GM19467 (cell line): ENCODE measurements at regions not wholly inside any gene's neighbourhood (a gene's known extent, or its start where the extent isn't known, plus 50 kb on each side); places are given as distances from the start of the nearest gene placed in this dataset.
"Not testable (repeated sequence)": the region's sequence is repeated elsewhere in the genome, so short reads cannot be mapped to it uniquely, and the experiment has no call there.

Experiments
- ATAC-seq: cut with Tn5 transposase; IDR thresholded peaks from one replicate; pipeline ENCODE4 v1.9.1; 2021; ENCODE audit warnings: mild to moderate bottlenecking, moderate library complexity; ENCODE audit not compliant: unreplicated experiment

DNA sequence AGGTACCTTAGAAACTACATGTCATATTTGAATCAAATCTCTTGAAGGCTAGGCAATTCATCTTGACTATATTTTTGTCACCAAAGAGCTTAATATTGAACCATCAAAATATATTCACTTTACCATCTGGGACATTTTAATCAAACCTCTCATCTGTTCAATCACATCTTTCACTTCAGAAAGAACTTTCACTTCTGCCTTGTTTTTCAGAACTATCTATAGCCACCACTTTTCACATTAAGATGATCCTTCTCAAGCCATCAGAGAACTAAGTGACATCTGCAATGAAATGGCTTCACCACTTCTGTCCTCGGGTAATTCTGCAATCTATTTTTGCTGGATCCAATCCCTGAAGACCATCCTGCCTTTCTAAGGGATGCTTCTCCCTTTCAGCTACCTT lies 57.8 kb downstream of the OR2B2 start:
- ATAC-seq, result no peak

DNA sequence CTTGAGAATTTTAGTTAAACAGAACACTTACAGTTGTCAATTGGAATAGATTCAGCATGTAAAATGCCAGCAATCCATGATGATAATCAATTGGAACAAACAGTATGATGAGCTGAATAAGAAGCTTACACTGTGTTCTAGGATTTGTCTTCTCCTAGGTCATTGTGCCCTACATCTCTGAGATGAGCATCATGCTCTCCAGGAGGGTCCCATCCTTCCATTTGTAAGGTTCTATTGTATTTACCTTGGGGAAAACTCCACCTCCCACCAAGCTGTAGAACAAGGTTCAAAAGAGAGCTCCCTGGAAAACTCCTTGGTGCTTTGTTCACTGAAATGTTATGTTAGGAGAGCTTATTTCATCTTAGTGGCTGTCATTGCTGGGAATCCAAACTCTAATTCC lies 60.8 kb downstream of the OR2B2 start:
- ATAC-seq, result no peak

DNA sequence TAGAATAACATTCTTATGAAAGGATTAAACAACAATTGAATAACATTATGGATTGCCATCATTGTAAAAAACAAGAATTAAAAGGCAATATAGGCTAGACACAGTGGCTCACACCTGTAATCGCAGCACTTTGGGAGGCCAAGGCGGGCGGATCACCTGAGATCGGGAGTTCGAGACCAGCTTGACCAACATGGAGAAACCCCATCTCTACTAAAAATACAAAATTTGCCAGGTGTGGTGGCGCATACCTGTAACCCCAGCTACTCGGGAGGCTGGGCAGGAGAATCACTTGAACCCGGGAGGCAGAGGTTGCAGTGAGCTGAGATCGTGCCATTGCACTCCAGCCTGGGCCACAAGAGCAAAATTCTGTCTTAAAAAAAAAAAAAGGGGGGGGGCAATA lies 63.2 kb downstream of the OR2B2 start:
- ATAC-seq, result not testable (repeated sequence)

DNA sequence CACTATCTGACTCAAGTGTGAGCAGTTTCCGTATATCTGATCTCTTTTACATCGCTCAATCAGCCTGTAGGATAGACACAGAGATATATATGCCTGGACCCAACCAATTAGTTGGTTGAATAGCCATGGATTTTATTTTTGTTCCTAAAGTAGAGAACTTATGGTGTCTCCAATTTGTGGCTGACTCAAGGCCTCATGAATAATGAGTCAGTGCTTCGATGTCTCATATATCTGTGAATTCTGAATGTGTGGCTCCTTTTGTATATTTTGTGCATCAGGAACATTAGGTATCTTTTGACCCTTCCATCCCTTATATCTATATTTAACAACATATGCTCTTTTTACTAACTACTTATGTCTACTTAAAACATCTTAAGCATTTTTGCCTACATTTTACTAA lies 64.5 kb downstream of the OR2B2 start:
- no peak for ATAC-seq

DNA sequence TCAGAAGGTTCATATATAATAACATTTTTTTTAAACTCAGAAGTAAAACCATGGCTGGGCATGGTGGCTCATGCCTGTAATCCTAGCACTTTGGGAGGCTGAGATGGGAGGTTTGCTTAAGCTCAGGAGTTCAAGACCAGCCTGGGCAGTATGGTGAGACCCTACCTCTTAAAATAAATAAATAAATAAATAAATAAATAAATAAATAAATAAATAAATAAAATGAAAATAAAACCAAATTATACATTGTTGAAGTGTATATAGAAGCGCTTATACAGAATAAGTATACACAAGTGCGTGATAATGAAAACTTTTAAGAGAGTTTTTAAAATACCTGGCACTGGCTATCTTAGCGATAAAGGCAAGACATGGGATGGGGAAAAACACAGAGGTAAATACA lies 71.6 kb downstream of the OR2B2 start:
- ATAC-seq, result no peak

DNA sequence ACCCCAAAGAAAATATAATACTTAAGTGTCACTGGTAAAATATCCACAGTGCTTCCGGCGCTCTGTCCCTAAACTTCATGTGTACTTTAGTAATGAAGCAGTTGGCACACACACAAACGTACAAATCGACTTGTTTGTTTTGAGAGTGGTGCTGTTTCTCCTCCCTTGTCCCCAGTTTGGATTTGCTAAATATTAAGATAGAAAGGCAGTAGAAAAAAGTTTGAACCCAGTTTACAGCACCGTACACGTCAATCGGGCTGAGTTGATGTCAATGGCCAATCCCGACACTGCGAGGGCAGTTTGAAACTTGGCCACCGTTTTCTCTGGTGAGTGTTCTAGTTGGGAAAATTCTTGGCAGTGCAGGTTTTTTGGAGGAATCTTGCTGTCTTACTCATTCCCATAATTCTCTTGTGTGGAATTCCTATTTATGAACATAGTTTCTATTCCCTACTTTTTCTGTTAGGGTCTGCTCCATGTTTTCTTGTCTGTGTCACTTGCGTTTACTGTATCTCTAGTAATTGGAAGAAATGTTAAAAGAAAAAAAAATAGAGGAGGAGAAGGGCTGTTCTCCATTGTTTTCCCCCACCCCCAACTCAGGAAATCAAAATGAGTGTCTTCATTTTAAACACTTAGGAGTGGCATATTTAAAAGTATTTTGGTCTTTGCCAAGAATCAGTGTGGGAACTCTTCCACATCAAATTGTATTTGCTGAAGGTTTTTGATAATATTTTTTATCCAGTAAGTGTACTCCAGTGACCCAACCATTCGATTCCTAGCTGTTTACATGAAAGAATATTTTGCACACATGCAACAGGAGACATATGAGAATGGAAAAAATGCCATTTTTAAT lies 72.3 kb downstream of the OR2B2 start:
- ATAC-seq, result no peak

DNA sequence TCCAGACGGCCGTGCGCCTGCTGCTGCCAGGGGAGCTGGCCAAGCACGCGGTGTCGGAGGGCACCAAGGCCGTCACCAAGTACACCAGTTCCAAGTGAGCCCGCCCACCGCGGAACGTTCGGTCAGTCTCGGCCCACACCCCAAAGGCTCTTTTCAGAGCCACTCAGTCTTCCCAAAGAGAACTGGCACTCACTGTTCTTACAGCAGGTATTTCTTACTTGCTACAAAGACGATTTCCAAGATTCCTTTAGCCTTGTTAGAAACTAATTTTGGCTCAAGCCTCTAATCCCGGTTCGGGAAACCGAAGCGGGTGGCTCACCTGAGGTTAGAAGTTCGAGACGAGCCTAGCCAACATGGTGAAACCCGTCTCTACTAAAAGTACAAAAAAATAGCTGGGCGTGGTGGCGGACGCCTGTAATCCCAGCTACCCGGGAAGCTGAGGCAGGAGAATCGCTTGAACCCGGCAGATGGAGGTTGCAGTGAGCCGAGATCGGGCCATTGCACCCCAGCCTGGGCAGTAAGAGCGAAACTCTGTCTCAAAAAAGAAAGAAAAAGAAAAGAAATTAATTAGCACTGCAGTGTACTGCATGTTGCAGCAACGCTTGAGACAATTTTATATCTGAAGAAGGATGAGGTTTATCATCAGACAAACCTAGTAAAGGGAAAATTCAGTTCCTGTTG lies 73.1 kb downstream of the OR2B2 start:
- ATAC-seq, result no peak

DNA sequence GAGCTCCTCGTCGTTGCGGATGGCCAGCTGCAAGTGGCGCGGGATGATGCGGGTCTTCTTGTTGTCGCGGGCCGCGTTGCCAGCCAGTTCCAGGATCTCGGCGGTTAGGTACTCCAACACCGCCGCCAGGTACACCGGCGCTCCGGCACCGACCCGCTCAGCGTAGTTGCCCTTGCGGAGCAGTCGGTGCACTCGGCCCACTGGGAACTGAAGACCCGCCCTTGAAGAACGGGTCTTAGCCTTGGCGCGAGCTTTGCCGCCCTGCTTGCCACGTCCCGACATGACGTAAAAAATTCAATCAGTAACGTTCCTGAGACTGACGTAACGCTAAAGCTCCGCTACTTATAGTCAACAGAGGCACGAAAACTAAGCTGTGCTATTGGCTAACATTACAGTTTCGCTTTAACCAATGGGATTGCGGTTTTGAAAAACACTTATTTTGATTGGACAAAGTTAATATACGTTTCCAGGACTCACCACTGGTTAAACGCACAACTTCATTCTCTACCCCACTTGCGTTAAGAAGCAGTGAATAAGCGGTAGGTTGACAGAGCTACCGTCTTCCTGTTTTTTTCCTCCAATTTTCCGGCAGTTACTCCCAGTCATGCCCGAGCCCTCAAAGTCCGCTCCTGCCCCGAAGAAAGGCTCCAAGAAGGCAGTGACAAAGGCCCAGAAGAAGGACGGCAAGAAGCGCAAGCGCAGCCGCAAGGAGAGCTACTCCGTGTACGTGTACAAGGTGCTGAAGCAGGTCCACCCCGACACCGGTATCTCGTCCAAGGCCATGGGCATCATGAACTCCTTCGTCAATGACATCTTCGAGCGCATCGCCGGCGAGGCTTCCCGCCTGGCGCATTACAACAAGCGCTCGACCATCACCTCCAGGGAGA lies 73.9 kb downstream of the OR2B2 start:
- ATAC-seq, result peak; percentile 71

DNA sequence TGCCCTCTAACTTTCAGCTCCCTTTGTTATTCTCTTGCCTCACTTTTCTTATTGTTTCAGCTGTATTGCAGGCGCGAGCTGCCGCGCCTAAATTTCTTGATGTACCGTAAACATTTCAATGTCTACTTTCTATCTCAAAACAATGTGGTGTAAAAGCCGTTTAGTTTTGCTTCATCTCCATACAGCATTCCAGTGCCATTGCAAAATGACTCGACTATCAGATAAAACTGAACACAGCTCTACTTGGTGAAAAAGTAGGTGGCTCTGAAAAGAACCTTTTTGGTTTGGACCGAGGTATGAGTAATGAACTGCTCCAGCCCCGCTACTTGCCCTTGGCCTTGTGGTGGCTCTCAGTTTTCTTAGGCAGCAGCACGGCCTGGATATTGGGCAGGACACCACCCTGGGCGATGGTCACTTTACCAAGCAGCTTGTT lies 74.6 kb downstream of the OR2B2 start:
- no peak for ATAC-seq

DNA sequence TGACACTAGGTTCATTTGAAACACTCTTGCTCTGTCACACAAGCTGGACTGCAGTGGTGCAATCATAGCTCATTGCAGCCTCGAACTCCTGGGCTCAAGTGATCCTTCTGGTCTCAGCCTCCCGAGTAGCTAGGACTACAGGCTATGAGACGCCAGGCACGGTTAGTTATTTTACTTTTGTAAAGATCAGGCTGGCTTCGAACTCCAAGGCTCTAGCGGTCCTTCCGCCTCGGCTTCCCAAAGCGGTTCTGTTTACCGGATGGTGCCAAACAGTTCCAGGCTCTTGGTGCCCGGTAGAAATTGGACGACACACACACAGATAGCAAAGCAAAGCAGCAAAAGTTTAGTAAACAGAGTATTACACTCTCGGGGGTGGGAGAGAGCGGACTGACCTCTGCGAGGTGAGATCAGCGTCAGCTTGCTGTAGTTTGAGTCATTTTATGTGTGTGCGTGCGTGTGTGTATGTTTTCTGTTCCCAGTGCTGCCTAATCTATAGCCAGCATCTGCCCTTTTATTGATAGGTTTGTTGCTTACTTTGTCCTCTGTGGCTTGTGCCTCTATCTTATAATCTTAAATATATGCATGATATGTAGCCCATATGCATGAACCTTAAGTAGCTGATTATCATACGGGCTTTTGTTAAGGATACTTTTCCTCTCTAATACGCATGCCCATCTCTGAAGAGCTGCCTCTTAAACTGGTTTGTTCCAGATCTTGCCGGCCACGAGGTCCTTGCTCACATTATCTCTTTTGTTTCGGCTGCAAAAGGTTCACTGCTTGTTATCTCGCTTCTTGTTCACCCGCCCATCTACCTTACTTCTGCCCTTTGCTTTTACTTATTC lies 75.2 kb downstream of the OR2B2 start:
- no peak for ATAC-seq

DNA sequence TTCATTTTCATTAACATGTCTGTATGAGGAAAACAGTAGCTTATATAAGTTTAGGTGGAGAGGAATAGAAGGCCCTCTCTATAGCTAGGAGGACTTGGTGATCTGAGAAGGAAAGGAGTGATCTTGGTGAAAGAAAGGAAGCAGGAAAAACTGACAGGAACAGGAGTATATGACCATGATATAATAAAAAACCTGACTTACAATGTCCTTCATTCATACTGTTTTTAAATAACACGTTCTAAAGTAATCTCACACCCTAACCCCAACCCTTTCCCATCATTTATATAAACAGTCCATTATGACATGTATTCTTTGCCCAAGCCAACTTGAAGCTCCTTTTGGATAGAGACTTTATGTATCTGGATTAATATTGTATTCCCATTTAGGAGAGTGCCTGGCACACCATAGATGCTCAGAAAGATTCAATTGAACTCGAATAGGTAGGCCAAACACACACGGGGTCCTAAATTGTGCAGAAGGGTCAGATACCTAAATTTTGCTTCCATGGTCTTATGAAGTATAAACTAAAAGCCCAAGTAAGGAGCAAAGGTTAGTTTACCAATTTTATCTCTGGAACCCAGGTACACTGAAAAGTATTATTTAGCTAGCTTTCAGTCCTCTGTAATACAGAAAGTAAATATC lies 75.9 kb downstream of the OR2B2 start:
- no peak for ATAC-seq

- no peak for ATAC-seq
Measured at GRCh38 chr6:27834879-27835549, 77.2 kb downstream of the OR2B2 start.

DNA sequence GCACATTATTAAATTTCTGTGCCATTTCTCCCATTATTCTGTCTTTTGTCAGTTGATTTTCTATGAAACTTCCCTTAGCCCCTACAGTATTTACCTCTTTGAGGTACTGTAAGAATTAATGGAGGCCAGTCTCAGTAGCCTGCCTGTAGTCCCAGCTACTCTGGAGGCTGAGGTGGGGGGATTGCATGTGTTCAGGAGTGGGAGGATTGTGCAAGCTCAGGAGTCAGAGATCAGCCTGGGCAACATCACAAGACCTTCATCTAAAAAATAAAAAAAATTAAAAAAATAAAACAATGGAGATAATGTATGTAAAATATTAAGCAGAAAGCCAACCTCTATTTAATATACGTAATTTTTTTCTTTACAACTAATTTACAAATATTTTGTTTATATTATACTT lies 77.8 kb downstream of the OR2B2 start:
- no peak for ATAC-seq

DNA sequence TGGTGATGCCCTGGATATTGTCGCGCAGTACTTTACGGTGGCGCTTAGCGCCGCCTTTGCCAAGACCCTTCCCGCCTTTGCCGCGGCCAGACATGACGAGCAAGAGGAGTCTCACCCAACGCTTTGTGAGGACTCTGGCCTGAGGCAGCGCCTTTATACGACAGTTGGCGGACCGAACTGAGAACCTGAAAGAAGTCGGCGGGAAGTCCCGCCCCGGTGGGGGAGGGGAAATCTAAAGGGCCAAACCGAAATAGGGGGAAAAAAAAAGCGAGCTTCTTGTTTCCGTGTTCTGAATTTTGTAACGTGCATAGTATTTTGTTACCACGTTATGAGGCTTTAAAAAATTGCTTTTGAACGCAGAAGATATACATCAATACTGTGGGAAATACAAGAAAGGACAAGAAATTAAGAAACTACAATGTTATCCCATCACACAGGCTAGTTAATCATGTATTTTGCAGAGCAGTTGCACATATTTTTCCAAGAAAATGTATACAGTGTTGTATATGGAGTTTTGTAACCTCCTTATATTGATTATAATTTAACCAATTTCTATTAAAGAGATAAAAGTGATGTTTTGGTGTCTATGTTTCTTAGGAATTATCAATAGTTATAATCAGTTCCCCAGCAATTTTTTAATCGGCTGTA lies 80.6 kb downstream of the OR2B2 start:
- peak; percentile 73 for ATAC-seq

GRCh38 chr6:27830600-27831433 lies 81.4 kb downstream of the OR2B2 start:
- ATAC-seq, result peak; percentile 8

- ATAC-seq, result no peak
Measured at GRCh38 chr6:27830212-27830599, 82.0 kb downstream of the OR2B2 start.

GRCh38 chr6:27829453-27830211 lies 82.6 kb downstream of the OR2B2 start:
- no peak for ATAC-seq
